H1 (cell line): ENCODE measurements at regions not wholly inside any gene's neighbourhood (a gene's known extent, or its start where the extent isn't known, plus 50 kb on each side); places are given as distances from the start of the nearest gene placed in this dataset.

Source experiments
- BACH1 ChIP-seq: IDR thresholded peaks from 2 replicates; pipeline ENCODE4 v1.6.1; 2012; ENCODE audit warnings: low read length, improper control_type of control experiment
- CHD7 ChIP-seq: fragments of 300-600 bp; sonication (generic); IDR thresholded peaks from 2 replicates; pipeline ENCODE4 v1.7.1; 2012; ENCODE audit warnings: low read length, moderate library complexity, mild to moderate bottlenecking, inconsistent platforms; ENCODE audit not compliant: insufficient replicate concordance

- TF ChIP-seq BACH1 (no peak), CHD7 (no peak)
These were observed 70.8 kb downstream of the ACTL7B start (continued) for GRCh38 chr9:108784998-108785397.
